CD4-positive, CD25-positive, alpha-beta regulatory T cell (primary cell): ENCODE measurements at regions not wholly inside any gene's neighbourhood (a gene's known extent, or its start where the extent isn't known, plus 50 kb on each side); places are given as distances from the start of the nearest gene placed in this dataset.

Experiments used
- ATAC-seq, 2 donors: fragments of 150-1000 bp; cut with Tn5 transposase; one replicate each; pipeline ENCODE4 v1.10.0; 2021; ENCODE audit warnings: low read depth in 2 of 2, moderate number of reproducible peaks in 2 of 2, moderate library complexity in 1 of 2
- DNase-seq, 3 donors: peaks; one replicate each; pipeline versions ENCODE4 v3.0.0 to v3.0.0-alpha.2; 2012 to 2022; ENCODE audit warnings: mixed read lengths in 1 of 3
- H3K27ac ChIP-seq: one replicate; pipeline ENCODE4 v1.7.0; 2013; ENCODE audit warnings: mild to moderate bottlenecking, low read length; ENCODE audit not compliant: insufficient read depth, poor library complexity, severe bottlenecking
- H3K27me3 ChIP-seq: one replicate; pipeline ENCODE4 v1.7.0; 2013; ENCODE audit warnings: low read length; ENCODE audit not compliant: control insufficient read depth, insufficient read depth
- H3K36me3 ChIP-seq: one replicate; pipeline ENCODE4 v1.7.0; 2013; ENCODE audit warnings: mild to moderate bottlenecking, low read length, moderate library complexity; ENCODE audit not compliant: control insufficient read depth, insufficient read depth
- H3K4me1 ChIP-seq: 2 replicates; pipeline ENCODE4 v1.7.0; 2013; ENCODE audit warnings: mild to moderate bottlenecking, low read length; ENCODE audit not compliant: insufficient read depth, control insufficient read depth, poor library complexity, severe bottlenecking
- H3K4me3 ChIP-seq: one replicate; pipeline ENCODE4 v1.7.0; 2013; ENCODE audit warnings: low read depth, mild to moderate bottlenecking, low read length, moderate library complexity
- H3K9me3 ChIP-seq, 2 experiments: 1 replicate in 1 of 2; 2 replicates in 1 of 2; pipeline ENCODE4 v1.7.0; 2013; ENCODE audit warnings: low read length in 2 of 2, mild to moderate bottlenecking in 1 of 2, moderate library complexity in 1 of 2; ENCODE audit not compliant: control insufficient read depth in 2 of 2
- H3K27ac Mint-ChIP-seq, 3 donors: one replicate each; pipeline ENCODE4 v1.8.0; 2020 to 2022; ENCODE audit warnings: mild to moderate bottlenecking in 3 of 3, mixed read lengths in 3 of 3, moderate library complexity in 2 of 3
- H3K27me3 Mint-ChIP-seq: one replicate; pipeline ENCODE4 v1.8.0; 2022; ENCODE audit warnings: mild to moderate bottlenecking, mixed read lengths
- H3K36me3 Mint-ChIP-seq: one replicate; pipeline ENCODE4 v1.8.0; 2020; ENCODE audit warnings: mixed read lengths
- H3K4me1 Mint-ChIP-seq, 4 donors: one replicate each; pipeline ENCODE4 v1.8.0; 2020 to 2022; ENCODE audit warnings: mixed read lengths in 4 of 4, mild to moderate bottlenecking in 1 of 4
- H3K4me3 Mint-ChIP-seq, 4 donors: one replicate each; pipeline ENCODE4 v1.8.0; 2020 to 2022; ENCODE audit warnings: mild to moderate bottlenecking in 4 of 4, mixed read lengths in 4 of 4, moderate library complexity in 3 of 4
- H3K9me3 Mint-ChIP-seq, 7 donors: one replicate each; pipeline ENCODE4 v1.8.0; 2020 to 2022; ENCODE audit warnings: mixed read lengths in 7 of 7, mild to moderate bottlenecking in 3 of 7, moderate library complexity in 2 of 7

- no peaks in the 10 kb centered on the region for H3K4me1 Mint-ChIP-seq
- peaks cover 2 to 16% (median 8%) of the 10 kb centered on the region in 7 donors for H3K9me3 Mint-ChIP-seq
- ATAC-seq: no peak
- no peaks in the 10 kb centered on the region for H3K36me3 Mint-ChIP-seq
- Histone ChIP-seq H3K4me1 (no peaks in the 10 kb centered on the region), H3K36me3 (no peaks in the 10 kb centered on the region), H3K4me3 (no peak overlapping the region), H3K27me3 (no peaks in the 10 kb centered on the region), H3K9me3 (no peaks in the 10 kb centered on the region), H3K27ac (no peak overlapping the region)
- H3K27me3 Mint-ChIP-seq: no peaks in the 10 kb centered on the region
- DNase-seq: no peak
- no peak overlapping the region for H3K4me3 Mint-ChIP-seq
- H3K27ac Mint-ChIP-seq: no peak overlapping the region
These were observed 428.5 kb upstream of the NBEA start for GRCh38 chr13:34513526-34513925.

DNA sequence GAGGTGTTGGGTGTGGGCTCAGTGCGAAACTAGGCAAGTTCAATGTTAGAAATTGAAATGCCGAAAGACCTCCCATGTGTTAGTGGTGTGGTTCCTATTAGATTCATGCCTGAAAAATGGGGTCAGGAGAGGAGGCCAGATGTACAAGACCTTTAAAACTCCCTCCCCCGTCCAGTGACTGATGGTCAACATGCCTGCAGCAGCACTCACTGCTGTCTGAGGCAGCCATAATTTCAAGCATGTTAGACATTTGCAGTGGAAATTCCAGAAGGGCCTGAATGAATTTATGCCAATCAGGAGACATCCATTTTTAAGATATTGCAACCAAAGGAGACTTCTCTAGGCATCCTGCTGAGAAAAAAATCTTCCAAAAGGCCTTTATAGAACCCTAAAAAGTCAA is 426.9 kb upstream of the NBEA start:
- no peak overlapping the region for H3K4me3 Mint-ChIP-seq
- DNase-seq (no peak), ATAC-seq (no peak)
- Histone ChIP-seq H3K36me3 (no peaks in the 10 kb centered on the region), H3K27ac (no peak overlapping the region), H3K4me1 (no peaks in the 10 kb centered on the region), H3K4me3 (no peak overlapping the region), H3K9me3 (no peaks in the 10 kb centered on the region), H3K27me3 (no peaks in the 10 kb centered on the region)
- no peaks in the 10 kb centered on the region for H3K4me1 Mint-ChIP-seq
- no peaks in the 10 kb centered on the region for H3K27me3 Mint-ChIP-seq
- no peaks in the 10 kb centered on the region for H3K36me3 Mint-ChIP-seq
- peaks cover 0 to 12% (median 3%) of the 10 kb centered on the region in 7 donors for H3K9me3 Mint-ChIP-seq
- no peak overlapping the region for H3K27ac Mint-ChIP-seq

DNA sequence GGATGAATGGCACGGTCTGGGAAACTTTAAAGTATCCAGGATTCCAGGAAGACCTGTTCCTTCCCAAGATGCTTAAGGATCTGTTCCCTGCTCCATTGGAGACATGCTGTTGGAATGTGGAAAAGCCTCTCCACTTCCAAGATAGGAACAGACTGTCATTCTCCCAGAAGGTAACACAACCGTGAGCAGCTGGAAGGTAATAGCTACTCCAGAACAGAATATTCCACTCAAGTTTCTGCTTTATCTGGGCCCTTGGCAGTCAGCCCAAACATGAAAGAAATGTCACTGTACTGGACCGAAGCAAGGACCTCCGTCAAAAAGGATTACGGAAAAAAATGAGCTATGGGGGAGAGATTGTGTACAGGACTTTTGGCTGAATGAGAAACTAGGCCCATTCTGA is 420.9 kb upstream of the NBEA start:
- Mint-ChIP-seq H3K36me3 (no peaks in the 10 kb centered on the region), H3K9me3 (peaks cover 0 to 3% (median under 1%) of the 10 kb centered on the region in 7 donors), H3K4me1 (no peaks in the 10 kb centered on the region), H3K4me3 (no peak overlapping the region), H3K27me3 (no peaks in the 10 kb centered on the region), H3K27ac (no peak overlapping the region)
- ATAC-seq (no peak), DNase-seq (no peak)
- H3K9me3 ChIP-seq: no peaks in the 10 kb centered on the region
- no peak overlapping the region for H3K4me3 ChIP-seq
- H3K4me1 ChIP-seq: no peaks in the 10 kb centered on the region
- no peaks in the 10 kb centered on the region for H3K36me3 ChIP-seq
- no peaks in the 10 kb centered on the region for H3K27me3 ChIP-seq
- H3K27ac ChIP-seq: no peak overlapping the region

- no peak for ATAC-seq
- H3K4me1 Mint-ChIP-seq: no peaks in the 10 kb centered on the region
- peaks cover 1 to 7% (median 3%) of the 10 kb centered on the region in 7 donors for H3K9me3 Mint-ChIP-seq
These were observed 419.3 kb upstream of the NBEA start for GRCh38 chr13:34522808-34523207.

DNA sequence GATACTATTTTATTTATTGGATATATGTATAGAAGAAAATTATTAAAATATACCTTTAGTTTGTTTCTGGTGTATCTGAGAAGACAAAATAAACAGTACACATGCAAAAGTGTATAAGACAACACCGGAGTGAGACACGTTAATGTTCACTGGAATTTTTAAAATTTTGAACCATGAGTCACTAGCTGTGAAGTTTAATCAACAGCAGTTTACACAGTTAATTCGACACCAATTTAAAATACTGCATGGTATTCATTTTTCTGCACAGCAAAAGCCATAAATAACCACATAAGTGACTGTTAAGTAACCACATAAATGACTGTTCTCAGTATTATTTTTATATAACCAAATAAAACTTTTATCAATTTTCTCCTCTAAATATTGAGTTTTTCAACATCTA is 418.7 kb upstream of the NBEA start:
- Mint-ChIP-seq H3K9me3 (peaks cover 1 to 7% (median 3%) of the 10 kb centered on the region in 7 donors), H3K4me1 (no peaks in the 10 kb centered on the region), H3K27me3 (no peaks in the 10 kb centered on the region), H3K4me3 (no peak overlapping the region), H3K36me3 (no peaks in the 10 kb centered on the region), H3K27ac (no peak overlapping the region)
- Histone ChIP-seq H3K4me3 (no peak overlapping the region), H3K27ac (no peak overlapping the region), H3K4me1 (no peaks in the 10 kb centered on the region), H3K9me3 (no peaks in the 10 kb centered on the region), H3K36me3 (no peaks in the 10 kb centered on the region), H3K27me3 (no peaks in the 10 kb centered on the region)
- ATAC-seq (no peak), DNase-seq (no peak)

More at GRCh38 chr13:34522808-34523207, 419.3 kb upstream of the NBEA start:
- H3K4me1 ChIP-seq: no peaks in the 10 kb centered on the region
- Mint-ChIP-seq H3K4me3 (no peak overlapping the region), H3K27ac (no peak overlapping the region), H3K36me3 (no peaks in the 10 kb centered on the region), H3K27me3 (no peaks in the 10 kb centered on the region)
- no peaks in the 10 kb centered on the region for H3K27me3 ChIP-seq
- no peak overlapping the region for H3K27ac ChIP-seq
- H3K36me3 ChIP-seq: no peaks in the 10 kb centered on the region
- H3K4me3 ChIP-seq: no peak overlapping the region
- no peak for DNase-seq
- H3K9me3 ChIP-seq: no peaks in the 10 kb centered on the region

DNA sequence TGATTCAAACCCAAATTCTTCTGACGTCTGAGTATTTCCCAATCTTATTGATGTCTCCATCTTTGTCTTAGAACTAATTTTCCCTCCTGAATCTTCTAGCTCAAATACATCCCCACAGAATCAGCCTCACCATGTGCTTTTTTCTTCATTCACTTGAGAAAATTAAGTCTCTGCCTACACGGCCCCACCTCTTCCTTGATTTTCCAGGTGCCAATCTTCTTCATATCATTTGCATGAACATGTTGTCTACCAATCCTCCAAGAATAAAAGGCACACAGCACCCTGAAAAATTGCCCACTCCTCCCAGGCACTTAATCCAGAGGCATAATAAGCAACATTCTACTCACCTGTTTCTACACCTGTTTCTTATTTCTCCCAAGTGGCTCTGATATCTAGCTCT is 408.1 kb upstream of the NBEA start:
- no peaks in the 10 kb centered on the region for H3K27me3 Mint-ChIP-seq
- H3K9me3 Mint-ChIP-seq: peaks cover 3 to 13% (median 9%) of the 10 kb centered on the region in 7 donors
- Histone ChIP-seq H3K27ac (no peak overlapping the region), H3K36me3 (no peaks in the 10 kb centered on the region), H3K9me3 (no peaks in the 10 kb centered on the region), H3K4me1 (no peaks in the 10 kb centered on the region), H3K4me3 (no peak overlapping the region), H3K27me3 (no peaks in the 10 kb centered on the region)
- no peaks in the 10 kb centered on the region for H3K4me1 Mint-ChIP-seq
- ATAC-seq (no peak), DNase-seq (no peak)
- peaks cover 1% of the 10 kb centered on the region for H3K36me3 Mint-ChIP-seq
- H3K27ac Mint-ChIP-seq: no peak overlapping the region
- H3K4me3 Mint-ChIP-seq: no peak overlapping the region

- no peaks in the 10 kb centered on the region for H3K36me3 Mint-ChIP-seq
- no peaks in the 10 kb centered on the region for H3K4me1 Mint-ChIP-seq
- H3K9me3 Mint-ChIP-seq: peaks cover 0 to 5% (median under 1%) of the 10 kb centered on the region in 7 donors
- Histone ChIP-seq H3K4me1 (no peaks in the 10 kb centered on the region), H3K36me3 (no peaks in the 10 kb centered on the region), H3K27me3 (no peaks in the 10 kb centered on the region), H3K27ac (no peak overlapping the region), H3K4me3 (no peak overlapping the region), H3K9me3 (no peaks in the 10 kb centered on the region)
- H3K4me3 Mint-ChIP-seq: no peak overlapping the region
- no peak for ATAC-seq
- no peaks in the 10 kb centered on the region for H3K27me3 Mint-ChIP-seq
- H3K27ac Mint-ChIP-seq: no peak overlapping the region
- no peak for DNase-seq
These were observed 399.7 kb upstream of the NBEA start for GRCh38 chr13:34542321-34542720.

DNA sequence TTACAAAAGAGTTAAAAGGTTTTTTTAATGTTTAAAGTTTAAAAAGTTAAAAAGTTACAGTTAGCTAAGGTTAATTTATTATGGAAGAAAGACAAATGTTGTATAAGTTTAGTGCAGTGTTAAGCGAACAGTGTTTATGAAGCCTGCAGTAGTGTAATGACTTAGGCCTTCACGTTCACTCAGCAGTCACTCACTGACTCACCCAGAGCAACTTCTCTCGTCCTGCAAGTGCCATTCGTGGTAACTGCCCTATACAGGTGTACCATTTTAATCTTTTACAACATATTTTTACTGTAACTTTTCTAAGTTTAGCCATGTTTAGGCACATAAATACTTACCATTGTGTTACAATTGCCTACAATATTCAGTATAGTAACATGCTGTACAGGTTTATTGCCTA is 398.2 kb upstream of the NBEA start:
- Mint-ChIP-seq H3K4me3 (no peak overlapping the region), H3K27me3 (no peaks in the 10 kb centered on the region)
- no peak for DNase-seq

More for the DNA sequence above, 398.2 kb upstream of the NBEA start:
- Histone ChIP-seq H3K27ac (no peak overlapping the region), H3K36me3 (no peaks in the 10 kb centered on the region), H3K9me3 (no peaks in the 10 kb centered on the region), H3K4me1 (no peaks in the 10 kb centered on the region), H3K27me3 (no peaks in the 10 kb centered on the region), H3K4me3 (no peak overlapping the region)
- Mint-ChIP-seq H3K27ac (no peak overlapping the region), H3K4me1 (no peaks in the 10 kb centered on the region), H3K9me3 (peaks cover 0 to 4% (median 1%) of the 10 kb centered on the region in 7 donors), H3K36me3 (no peaks in the 10 kb centered on the region)
- ATAC-seq: no peak
